H1 (cell line): ENCODE measurements at regions not wholly inside any gene's neighbourhood (a gene's known extent, or its start where the extent isn't known, plus 50 kb on each side); places are given as distances from the start of the nearest gene placed in this dataset.

Experiments used
- HDAC2 ChIP-seq, 2 experiments: fragments of 300-600 bp in 1 of 2; sonication (generic) in 1 of 2; IDR thresholded peaks; 2 replicates each; pipeline ENCODE4 v1.6.1; 2011 to 2012; ENCODE audit warnings: low read depth in 2 of 2, low read length in 2 of 2, mild to moderate bottlenecking in 2 of 2, moderate library complexity in 2 of 2, borderline replicate concordance in 1 of 2, inconsistent platforms in 1 of 2
- POU5F1 ChIP-seq: IDR thresholded peaks from 2 replicates; pipeline ENCODE4 v1.6.1; 2011; ENCODE audit warnings: low read depth, mild to moderate bottlenecking, low read length, moderate library complexity

DNA sequence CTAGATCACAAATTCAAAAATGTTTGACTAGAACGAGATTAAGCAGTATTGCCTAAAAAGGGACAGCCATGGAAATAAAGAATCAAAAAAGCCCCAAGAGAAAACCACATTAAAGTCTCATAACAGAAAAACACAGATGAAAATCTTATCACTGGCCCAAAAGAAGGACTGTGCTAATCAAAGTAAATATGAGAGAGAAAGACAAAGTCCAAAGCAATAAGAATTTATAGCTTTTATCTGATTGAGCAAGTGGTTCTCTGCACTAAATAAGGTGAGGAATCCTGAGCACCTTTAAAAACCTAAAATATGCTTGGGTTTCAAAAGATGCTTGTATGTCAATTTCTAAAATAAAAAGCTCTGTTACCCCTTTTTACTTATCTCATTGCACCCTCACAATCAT, 409.3 kb downstream of the GASK1B start:
- no peak for TF ChIP-seq HDAC2 (IDR thresholded peaks at IDR 0.05; ENCODE audit: borderline replicate concordance in 1 of 2, low read depth in 2 of 2, low read length in 2 of 2)
- TF ChIP-seq POU5F1, result no peak
